ENCODE measurements at regions not wholly inside any gene's neighbourhood (a gene's known extent, or its start where the extent isn't known, plus 50 kb on each side); places are given as distances from the start of the nearest gene placed in this dataset.

DNA sequence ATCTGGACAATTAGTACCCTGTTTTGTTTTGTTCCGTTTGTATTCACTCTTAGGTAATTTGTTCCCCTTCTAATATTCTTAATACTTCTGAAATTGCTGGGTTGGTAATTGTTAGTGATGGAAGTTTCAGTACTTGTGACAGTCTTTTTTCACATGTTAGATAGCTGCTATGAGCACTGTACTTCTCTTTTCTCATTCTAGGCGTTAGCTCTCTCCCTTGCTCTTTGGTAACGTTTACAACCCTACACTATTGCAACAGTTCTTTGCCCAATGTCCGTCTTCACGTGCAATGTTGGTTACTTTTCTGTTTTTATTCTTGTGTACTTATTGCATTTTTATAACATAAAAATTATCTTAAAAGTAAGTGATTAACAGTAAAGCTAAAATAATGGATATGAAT is 1509.0 kb downstream of the MAT2B start:
- TF ChIP-seq CTCF (IDR thresholded peaks at IDR 0.05; ENCODE audit: insufficient read depth, low read length, poor library complexity, severe bottlenecking) = no peak
- no peak for DNase-seq (ENCODE audit: extremely low read depth, insufficient read length)
- no peaks in the 10 kb centered on the region for H3K36me3 ChIP-seq (ENCODE audit: control insufficient read depth, insufficient read depth, low read length)

GRCh38 chr5:165015126-165015525 is 1509.7 kb downstream of the MAT2B start:
- no peaks in the 10 kb centered on the region for H3K36me3 ChIP-seq (ENCODE audit: control insufficient read depth, insufficient read depth, low read length)
- H3K27me3 ChIP-seq (replicated peaks; ENCODE audit: control insufficient read depth, insufficient read depth, low read length) = no peaks in the 10 kb centered on the region
- no peak for DNase-seq (ENCODE audit: extremely low read depth, insufficient read length)
- H3K4me3 ChIP-seq (replicated peaks; ENCODE audit: low read depth, low read length) = no peak overlapping the region
- TF ChIP-seq CTCF (IDR thresholded peaks at IDR 0.05; ENCODE audit: insufficient read depth, low read length, poor library complexity, severe bottlenecking) = no peak

More for the DNA sequence above, 1509.0 kb downstream of the MAT2B start:
- H3K27me3 ChIP-seq (replicated peaks; ENCODE audit: control insufficient read depth, insufficient read depth, low read length) = no peaks in the 10 kb centered on the region
- no peak overlapping the region for H3K4me3 ChIP-seq (replicated peaks; ENCODE audit: low read depth, low read length)

GRCh38 chr5:165015547-165015946 is 1510.1 kb downstream of the MAT2B start:
- Histone ChIP-seq H3K4me3 (replicated peaks; ENCODE audit: low read depth, low read length) (no peak overlapping the region), H3K27me3 (replicated peaks; ENCODE audit: control insufficient read depth, insufficient read depth, low read length) (no peaks in the 10 kb centered on the region), H3K36me3 (ENCODE audit: control insufficient read depth, insufficient read depth, low read length) (no peaks in the 10 kb centered on the region)
- no peak for DNase-seq (ENCODE audit: extremely low read depth, insufficient read length)
- TF ChIP-seq CTCF (IDR thresholded peaks at IDR 0.05; ENCODE audit: insufficient read depth, low read length, poor library complexity, severe bottlenecking) = no peak

DNA sequence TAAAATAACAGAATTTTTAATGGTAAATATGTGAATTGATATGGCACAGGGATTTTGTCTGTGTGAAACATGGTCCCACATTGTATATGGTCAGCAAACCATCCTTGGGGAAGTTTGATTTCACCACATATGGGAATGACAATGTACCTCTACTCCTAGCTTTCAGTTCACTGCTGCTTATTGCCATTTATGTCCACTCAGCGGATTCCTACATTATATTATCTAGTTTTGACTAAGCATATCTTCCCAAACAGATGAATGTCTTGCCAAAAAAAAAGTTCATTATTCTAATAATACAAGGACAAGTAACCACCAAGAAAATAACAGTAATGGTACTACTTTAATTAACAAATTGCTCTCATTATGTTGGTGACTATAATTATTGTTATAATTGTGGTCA is 1521.6 kb downstream of the MAT2B start:
- TF ChIP-seq CTCF (IDR thresholded peaks at IDR 0.05; ENCODE audit: insufficient read depth, low read length, poor library complexity, severe bottlenecking) = no peak
- H3K4me3 ChIP-seq (replicated peaks; ENCODE audit: low read depth, low read length) = no peak overlapping the region
- no peaks in the 10 kb centered on the region for H3K36me3 ChIP-seq (ENCODE audit: control insufficient read depth, insufficient read depth, low read length)
- no peaks in the 10 kb centered on the region for H3K27me3 ChIP-seq (replicated peaks; ENCODE audit: control insufficient read depth, insufficient read depth, low read length)
- no peak for DNase-seq (ENCODE audit: extremely low read depth, insufficient read length)

GRCh38 chr5:165028356-165028755 is 1522.9 kb downstream of the MAT2B start:
- DNase-seq (ENCODE audit: extremely low read depth, insufficient read length) = no peak
- Histone ChIP-seq H3K27me3 (replicated peaks; ENCODE audit: control insufficient read depth, insufficient read depth, low read length) (no peaks in the 10 kb centered on the region), H3K36me3 (ENCODE audit: control insufficient read depth, insufficient read depth, low read length) (no peaks in the 10 kb centered on the region), H3K4me3 (replicated peaks; ENCODE audit: low read depth, low read length) (no peak overlapping the region)
- TF ChIP-seq CTCF (IDR thresholded peaks at IDR 0.05; ENCODE audit: insufficient read depth, low read length, poor library complexity, severe bottlenecking) = no peak
